B cell (primary cell): ENCODE measurements at regions not wholly inside any gene's neighbourhood (a gene's known extent, or its start where the extent isn't known, plus 50 kb on each side); places are given as distances from the start of the nearest gene placed in this dataset.

ENCODE experiments used
- ATAC-seq: fragments of 200-7000 bp; cut with Tn5 transposase; one replicate; pipeline ENCODE4 v1.10.0; 2021; ENCODE audit warnings: low read depth, mild to moderate bottlenecking, moderate number of reproducible peaks, moderate library complexity
- CTCF ChIA-PET: fragments of 350-600 bp; sonication (Branson Sonifier 250); formaldehyde crosslinking; loops from one replicate; lab custom pipeline; 2021; ENCODE audit warnings: antibody characterized with exemption, inconsistent platforms; lab: Charles Lee
- POLR2A ChIA-PET: fragments of 350-600 bp; sonication (Branson Sonifier 250); formaldehyde crosslinking; loops from one replicate; lab custom pipeline; 2021; ENCODE audit warnings: antibody characterized with exemption; lab: Charles Lee
- DNase-seq: peaks from one replicate; pipeline ENCODE4 v3.0.0; 2013
- H2AFZ ChIP-seq: 2 replicates; pipeline ENCODE4 v1.6.1; 2012; ENCODE audit warnings: mild to moderate bottlenecking, low read depth, low read length; ENCODE audit not compliant: insufficient read depth, poor library complexity, severe bottlenecking
- H3K27ac ChIP-seq, 2 donors: 1 replicate in 1 of 2; 2 replicates in 1 of 2; pipeline ENCODE4 v1.5.1; 2012 to 2013; ENCODE audit warnings: low read length in 2 of 2, mild to moderate bottlenecking in 2 of 2, moderate library complexity in 1 of 2
- H3K27me3 ChIP-seq, 4 experiments: fragments of 200-600 bp in 1 of 4; sonication (generic) in 1 of 4; replicated peaks in 1 of 4; 1 replicate in 2 of 4; 2 replicates in 2 of 4; pipeline versions ENCODE4 v1.6.1 to v1.7.0; 2013 to 2016; ENCODE audit warnings: low read length in 3 of 4, mild to moderate bottlenecking in 2 of 4, mixed read lengths in 1 of 4, moderate library complexity in 1 of 4; ENCODE audit not compliant: insufficient read depth in 4 of 4, control insufficient read depth in 3 of 4; ENCODE audit errors: control extremely low read depth in 1 of 4
- H3K36me3 ChIP-seq, 2 experiments: replicated peaks in 1 of 2; 1 replicate in 1 of 2; 2 replicates in 1 of 2; pipeline versions ENCODE4 v1.6.1 to v1.7.1; 2013; ENCODE audit warnings: low read length in 1 of 2; ENCODE audit not compliant: insufficient read depth in 2 of 2, control insufficient read depth in 1 of 2; ENCODE audit errors: control extremely low read depth in 1 of 2, extremely low read depth in 1 of 2
- H3K4me1 ChIP-seq, 2 donors: fragments of 200-600 bp in 1 of 2; sonication (generic) in 1 of 2; 1 replicate in 1 of 2; 2 replicates in 1 of 2; pipeline versions ENCODE4 v1.5.1 to v1.6.1; 2013 to 2017; ENCODE audit warnings: low read length in 2 of 2; ENCODE audit not compliant: control insufficient read depth in 2 of 2, insufficient read depth in 2 of 2
- H3K4me2 ChIP-seq: replicated peaks from 2 replicates; pipeline ENCODE3; 2012; ENCODE audit warnings: mild to moderate bottlenecking, low read depth, low read length; ENCODE audit not compliant: poor library complexity, severe bottlenecking
- H3K4me3 ChIP-seq, 5 experiments: fragments of 200-600 bp in 1 of 5; sonication (generic) in 1 of 5; 1 replicate in 3 of 5; 2 replicates in 2 of 5; pipeline versions ENCODE4 v1.5.1 to v1.7.0; 2011 to 2016; ENCODE audit warnings: low read length in 4 of 5, mild to moderate bottlenecking in 4 of 5, low read depth in 2 of 5, control low read depth in 1 of 5, moderate library complexity in 1 of 5; ENCODE audit not compliant: insufficient read depth in 1 of 5; ENCODE audit errors: control extremely low read depth in 1 of 5, extremely low read depth in 1 of 5
- H3K79me2 ChIP-seq: fragments of 200-600 bp; sonication (generic); one replicate; pipeline ENCODE4 v1.6.0; 2016; ENCODE audit warnings: low read length; ENCODE audit not compliant: control insufficient read depth, insufficient read depth
- H3K9ac ChIP-seq: fragments of 200-600 bp; sonication (generic); 2 replicates; pipeline ENCODE4 v1.6.1; 2017; ENCODE audit warnings: mild to moderate bottlenecking, low read length, moderate library complexity
- H3K9me3 ChIP-seq, 3 donors: one replicate each; pipeline versions ENCODE4 v1.6.1 to v1.7.1; 2013; ENCODE audit warnings: low read length in 2 of 3; ENCODE audit not compliant: control insufficient read depth in 2 of 3, insufficient read depth in 1 of 3; ENCODE audit errors: control extremely low read depth in 1 of 3
- H4K20me1 ChIP-seq: 2 replicates; pipeline ENCODE4 v1.6.0; 2012; ENCODE audit warnings: mild to moderate bottlenecking, low read length; ENCODE audit not compliant: insufficient read depth, control insufficient read depth, poor library complexity, severe bottlenecking
- H3K27ac Mint-ChIP-seq: one replicate; pipeline ENCODE4 v1.8.0; 2021; ENCODE audit warnings: mixed read lengths
- H3K27me3 Mint-ChIP-seq: one replicate; pipeline ENCODE4 v1.8.0; 2021; ENCODE audit warnings: mixed read lengths
- H3K4me1 Mint-ChIP-seq: one replicate; pipeline ENCODE4 v1.8.0; 2021; ENCODE audit warnings: mixed read lengths
- H3K4me3 Mint-ChIP-seq: one replicate; pipeline ENCODE4 v1.8.0; 2021; ENCODE audit warnings: mixed read lengths
- H3K9me3 Mint-ChIP-seq: one replicate; pipeline ENCODE4 v1.8.0; 2022; ENCODE audit warnings: mixed read lengths; ENCODE audit not compliant: insufficient read depth
- EZH2 ChIP-seq: IDR thresholded peaks from 2 replicates; pipeline ENCODE4 v1.6.1; 2012; ENCODE audit warnings: borderline replicate concordance, low read depth, mild to moderate bottlenecking, moderate library complexity, low read length; ENCODE audit not compliant: insufficient read depth, poor library complexity, severe bottlenecking
- WGBS: methylation state at CpG from one replicate; pipeline ENCODE4 v1.1.5; 2013; ENCODE audit warnings: missing lambda C conversion rate; ENCODE audit not compliant: insufficient coverage; 5-methylcytosine and 5-hydroxymethylcytosine counted together
- intact Hi-C: fragments of 100-400 bp; cut with micrococcal nuclease; formaldehyde crosslinking; loops from one replicate; pipeline ENCODE4 v1.10.0; 2022
- TF ChIP-seq, protein P1 (sequence below): fragments of 200-600 bp; IDR thresholded peaks from one replicate; pipeline ENCODE4 v1.8.0; 2022; ENCODE audit warnings: antibody characterized with exemption, mild to moderate bottlenecking

GRCh38 chr19:27774337-27774736 is 1438.6 kb downstream of the UQCRFS1 start:
- DNase-seq, result no peak
- ChIA-PET POLR2A (no interaction called here), CTCF (no interaction called here)

DNA sequence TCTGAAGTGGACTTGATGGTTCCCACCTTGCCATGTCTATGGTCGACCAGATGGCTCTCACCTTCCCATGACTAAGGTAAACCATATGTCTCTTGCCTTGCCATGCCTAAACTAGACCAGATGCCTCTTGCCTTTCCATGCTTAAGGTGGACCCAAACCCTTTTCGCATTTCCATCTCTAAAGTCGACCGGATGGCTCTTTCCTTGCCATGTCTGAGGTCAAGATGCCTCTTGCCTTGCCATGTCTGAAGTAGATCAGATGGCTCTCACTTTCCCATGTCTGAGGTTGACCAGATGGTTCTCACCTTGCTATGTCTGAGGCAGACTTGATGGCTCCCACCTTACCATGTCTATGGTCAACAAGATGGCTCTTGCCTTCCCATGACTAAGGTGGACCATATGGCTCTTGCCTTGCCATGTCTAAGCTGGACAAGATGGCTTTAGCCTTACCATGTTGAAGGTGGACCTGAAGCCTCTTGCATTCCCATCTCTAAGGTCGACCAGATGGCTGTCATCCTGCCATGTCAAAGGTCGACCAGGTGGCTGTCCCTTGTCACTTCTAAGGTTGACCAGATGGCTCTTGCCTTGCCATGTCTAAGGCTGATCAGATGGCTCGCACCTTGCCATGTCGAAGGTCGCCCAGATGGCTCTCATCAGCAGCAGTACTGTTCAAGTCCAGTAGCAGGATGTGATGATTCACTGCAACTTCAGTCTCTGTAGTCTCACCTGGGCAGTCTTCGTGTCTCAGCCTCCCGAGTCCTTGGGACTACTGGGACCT is 1439.4 kb downstream of the UQCRFS1 start:
- H3K4me1 ChIP-seq, result no peaks in the 10 kb centered on the region
- H3K9me3 Mint-ChIP-seq, result peaks cover 33% of the 10 kb centered on the region
- H4K20me1 ChIP-seq, result no peaks in the 10 kb centered on the region
- H3K4me1 Mint-ChIP-seq, result no peaks in the 10 kb centered on the region
- POLR2A ChIA-PET, result no interaction called here
- no peak for DNase-seq
- no peak for TF ChIP-seq EZH2
- TF ChIP-seq, protein P1, sequence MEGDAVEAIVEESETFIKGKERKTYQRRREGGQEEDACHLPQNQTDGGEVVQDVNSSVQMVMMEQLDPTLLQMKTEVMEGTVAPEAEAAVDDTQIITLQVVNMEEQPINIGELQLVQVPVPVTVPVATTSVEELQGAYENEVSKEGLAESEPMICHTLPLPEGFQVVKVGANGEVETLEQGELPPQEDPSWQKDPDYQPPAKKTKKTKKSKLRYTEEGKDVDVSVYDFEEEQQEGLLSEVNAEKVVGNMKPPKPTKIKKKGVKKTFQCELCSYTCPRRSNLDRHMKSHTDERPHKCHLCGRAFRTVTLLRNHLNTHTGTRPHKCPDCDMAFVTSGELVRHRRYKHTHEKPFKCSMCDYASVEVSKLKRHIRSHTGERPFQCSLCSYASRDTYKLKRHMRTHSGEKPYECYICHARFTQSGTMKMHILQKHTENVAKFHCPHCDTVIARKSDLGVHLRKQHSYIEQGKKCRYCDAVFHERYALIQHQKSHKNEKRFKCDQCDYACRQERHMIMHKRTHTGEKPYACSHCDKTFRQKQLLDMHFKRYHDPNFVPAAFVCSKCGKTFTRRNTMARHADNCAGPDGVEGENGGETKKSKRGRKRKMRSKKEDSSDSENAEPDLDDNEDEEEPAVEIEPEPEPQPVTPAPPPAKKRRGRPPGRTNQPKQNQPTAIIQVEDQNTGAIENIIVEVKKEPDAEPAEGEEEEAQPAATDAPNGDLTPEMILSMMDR, result no peak
- no peak overlapping the region for H3K4me2 ChIP-seq
- H3K4me3 ChIP-seq, result no peak overlapping the region
- H3K27ac Mint-ChIP-seq, result no peak overlapping the region
- ATAC-seq, result no peak
- intact Hi-C loops, result no loop called here
- CTCF ChIA-PET, result no interaction called here
- peaks cover under 1% of the 10 kb centered on the region for H3K79me2 ChIP-seq
- no peak overlapping the region for H3K27ac ChIP-seq
- H3K4me3 Mint-ChIP-seq, result no peak overlapping the region
- no peaks in the 10 kb centered on the region for H3K27me3 ChIP-seq
- H3K9me3 ChIP-seq, result peaks cover 0 to 48% (median 35%) of the 10 kb centered on the region in 3 donors
- peaks cover 0 to 2% of the 10 kb centered on the region in 2 experiments for H3K36me3 ChIP-seq
- 73% methylated on average over 9 of the region's 11 CpGs for WGBS
- no peak overlapping the region for H2AFZ ChIP-seq
- no peak overlapping the region for H3K9ac ChIP-seq
- no peaks in the 10 kb centered on the region for H3K27me3 Mint-ChIP-seq

More at GRCh38 chr19:27774337-27774736, 1438.6 kb downstream of the UQCRFS1 start:
- H3K4me1 Mint-ChIP-seq, result peaks cover 3% of the 10 kb centered on the region
- Histone ChIP-seq H3K79me2 (peaks cover 3% of the 10 kb centered on the region), H3K9me3 (peaks cover 1 to 45% (median 26%) of the 10 kb centered on the region in 3 donors), H4K20me1 (no peaks in the 10 kb centered on the region), H3K4me1 (peaks cover 0 to under 1% of the 10 kb centered on the region in 2 donors), H3K36me3 (peaks cover 0 to 2% of the 10 kb centered on the region in 2 experiments), H3K27ac (no peak overlapping the region), H2AFZ (no peak overlapping the region), H3K27me3 (no peaks in the 10 kb centered on the region), H3K9ac (no peak overlapping the region), H3K4me3 (no peak overlapping the region), H3K4me2 (no peak overlapping the region)
- 97% methylated on average over 9 of the region's 10 CpGs for WGBS
- intact Hi-C loops, result no loop called here
- TF ChIP-seq, protein P1, result no peak
- no peak for TF ChIP-seq EZH2
- peaks cover 28% of the 10 kb centered on the region for H3K9me3 Mint-ChIP-seq
- no peak overlapping the region for H3K27ac Mint-ChIP-seq
- H3K27me3 Mint-ChIP-seq, result no peaks in the 10 kb centered on the region
- H3K4me3 Mint-ChIP-seq, result no peak overlapping the region
- no peak for ATAC-seq
